ENCODE measurements at regions not wholly inside any gene's neighbourhood (a gene's known extent, or its start where the extent isn't known, plus 50 kb on each side); places are given as distances from the start of the nearest gene placed in this dataset.
A peak's percentile ranks its signal among the peaks of the same experiment; 100 is the strongest.
"Not testable (repeated sequence)": the region's sequence is repeated elsewhere in the genome, so short reads cannot be mapped to it uniquely, and the experiment has no call there.

- no peak for DNase-seq
Observed at GRCh38 chr6:134632024-134632423, 314.1 kb upstream of the SGK1 start.

GRCh38 chr6:134631398-134631924 is 313.5 kb upstream of the SGK1 start:
- DNase-seq = no peak

DNA sequence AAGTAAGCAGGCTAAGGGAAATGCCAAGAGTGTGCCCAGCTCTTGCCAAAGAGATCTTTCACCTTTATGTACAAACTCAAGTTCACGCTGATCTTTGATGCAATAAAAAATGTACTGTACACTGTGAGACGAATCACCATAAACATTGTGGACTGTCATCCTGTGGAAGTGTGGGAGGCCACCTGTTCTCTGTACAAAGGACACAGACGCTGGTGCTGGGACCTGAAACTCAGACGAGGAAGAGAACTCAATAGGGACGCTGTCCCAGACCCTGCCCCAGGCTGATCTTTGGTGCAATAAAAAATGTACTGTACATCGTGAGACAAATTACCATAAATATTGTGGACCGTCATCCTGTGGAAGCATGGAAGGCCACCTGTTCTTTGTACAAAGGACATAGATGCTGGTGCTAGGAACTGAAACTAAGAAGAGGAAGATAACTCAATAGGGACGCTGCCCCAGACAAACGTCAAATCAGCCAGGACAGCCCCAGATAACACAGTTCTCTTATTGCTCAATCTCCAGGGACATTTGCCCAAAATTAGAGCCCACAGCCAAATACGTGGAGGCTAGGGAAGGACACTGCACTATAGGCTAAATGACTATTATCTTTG is 312.7 kb upstream of the SGK1 start:
- DNase-seq = peak; percentile 62

GRCh38 chr6:134628154-134628553 is 310.2 kb upstream of the SGK1 start:
- peak; percentile 85 for DNase-seq

DNA sequence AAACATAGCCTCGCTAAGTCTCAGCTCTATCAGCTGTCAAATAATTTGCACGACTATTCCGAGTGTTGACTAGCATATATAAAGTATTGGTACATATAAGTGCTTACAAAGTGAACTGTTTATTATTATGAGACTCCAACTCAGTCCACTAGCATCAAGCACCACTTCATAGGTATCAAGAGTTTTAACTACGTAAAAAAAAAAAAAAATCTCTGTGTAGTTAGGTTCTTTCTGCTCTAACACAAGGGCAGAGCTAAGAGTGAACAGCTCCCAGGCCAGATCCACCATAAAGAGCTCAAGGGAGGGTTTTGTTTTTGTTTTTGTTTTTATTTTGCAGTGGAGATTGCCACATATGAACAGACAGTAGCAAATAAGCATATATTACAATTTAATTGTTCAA is 309.8 kb upstream of the SGK1 start:
- no peak for DNase-seq

- no peak for DNase-seq
Observed at GRCh38 chr6:134626589-134626988, 308.7 kb upstream of the SGK1 start.

DNA sequence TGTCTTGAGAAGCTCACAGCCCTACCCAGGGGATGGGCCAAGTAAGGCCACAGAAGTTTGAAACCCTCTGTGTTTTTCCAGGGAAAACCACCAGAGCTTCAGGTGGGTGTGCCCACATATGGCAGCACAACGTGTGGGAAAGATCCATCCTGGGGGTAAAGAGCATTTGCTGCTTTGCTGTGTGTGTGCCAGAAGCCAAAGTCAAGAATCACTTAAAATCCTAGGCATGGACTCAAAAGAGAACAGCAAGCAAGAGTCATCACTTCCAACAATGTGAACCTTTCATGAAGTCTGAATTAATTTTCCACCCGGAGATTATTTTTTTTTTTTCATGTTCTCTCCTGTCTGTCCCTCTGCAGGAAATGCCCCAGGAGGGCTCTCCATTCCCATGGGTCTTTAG is 308.2 kb upstream of the SGK1 start:
- no peak for DNase-seq

DNA sequence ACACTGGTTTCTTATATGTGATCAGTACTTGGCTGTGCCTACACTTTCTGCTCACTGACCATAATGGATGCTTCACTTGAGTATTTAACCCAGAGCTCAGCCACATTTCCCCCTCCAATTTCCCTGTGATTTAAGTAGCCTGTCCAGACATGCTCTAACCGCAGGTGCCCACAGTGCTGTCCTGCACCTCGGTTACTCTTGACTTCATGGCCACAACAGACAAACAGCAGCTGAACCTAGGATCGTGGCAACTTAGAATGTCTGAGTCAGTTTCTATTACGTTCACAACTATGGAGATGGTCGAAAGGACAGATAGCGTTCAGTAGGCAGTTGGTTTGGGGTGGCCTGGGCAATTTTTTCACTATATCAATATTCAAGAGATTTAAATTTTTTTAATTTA is 306.9 kb upstream of the SGK1 start:
- peak; percentile 28 for DNase-seq

GRCh38 chr6:134623401-134623800 is 305.5 kb upstream of the SGK1 start:
- no peak for DNase-seq

GRCh38 chr6:134622382-134623173 is 304.7 kb upstream of the SGK1 start:
- no peak for DNase-seq

GRCh38 chr6:134621858-134622257 is 303.9 kb upstream of the SGK1 start:
- DNase-seq = no peak

DNA sequence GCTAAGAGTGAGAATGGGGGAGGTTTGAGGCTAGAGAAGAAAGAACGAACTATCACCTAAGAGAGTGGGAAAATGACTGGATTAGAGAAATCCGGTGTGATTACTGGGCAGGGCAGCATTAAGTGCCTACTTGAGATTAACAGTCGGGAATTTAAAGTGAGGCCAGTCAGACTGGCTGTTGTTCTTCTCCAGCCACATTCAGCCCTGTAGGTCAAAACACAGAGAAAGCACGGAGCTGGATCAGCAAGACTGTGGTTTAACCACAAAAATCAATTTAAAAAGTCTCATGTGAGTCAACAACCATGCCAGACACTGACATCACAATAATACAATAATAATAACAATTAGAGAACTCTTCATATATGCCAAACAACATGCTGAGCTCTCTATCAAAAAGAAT is 301.9 kb upstream of the SGK1 start:
- DNase-seq = no peak

DNA sequence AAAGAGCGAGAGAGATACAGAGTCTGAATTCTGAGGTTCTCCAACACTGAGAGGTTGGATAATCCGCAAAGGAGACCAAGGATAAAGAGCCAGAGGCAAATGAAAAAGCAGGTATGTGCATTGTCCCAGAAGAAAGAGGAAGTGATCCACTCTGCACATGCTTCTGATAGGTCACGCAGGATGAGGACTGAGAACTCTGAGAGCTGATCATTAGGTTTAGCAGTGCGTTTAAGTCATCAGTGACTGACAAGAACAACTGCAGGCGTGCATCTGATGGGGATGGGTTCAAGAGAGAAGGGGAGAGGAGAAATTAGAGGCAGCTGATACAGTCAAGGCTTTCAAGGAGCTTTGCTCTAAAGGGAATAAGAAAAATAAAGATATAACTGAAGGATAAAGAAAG is 301.2 kb upstream of the SGK1 start:
- DNase-seq = no peak

DNA sequence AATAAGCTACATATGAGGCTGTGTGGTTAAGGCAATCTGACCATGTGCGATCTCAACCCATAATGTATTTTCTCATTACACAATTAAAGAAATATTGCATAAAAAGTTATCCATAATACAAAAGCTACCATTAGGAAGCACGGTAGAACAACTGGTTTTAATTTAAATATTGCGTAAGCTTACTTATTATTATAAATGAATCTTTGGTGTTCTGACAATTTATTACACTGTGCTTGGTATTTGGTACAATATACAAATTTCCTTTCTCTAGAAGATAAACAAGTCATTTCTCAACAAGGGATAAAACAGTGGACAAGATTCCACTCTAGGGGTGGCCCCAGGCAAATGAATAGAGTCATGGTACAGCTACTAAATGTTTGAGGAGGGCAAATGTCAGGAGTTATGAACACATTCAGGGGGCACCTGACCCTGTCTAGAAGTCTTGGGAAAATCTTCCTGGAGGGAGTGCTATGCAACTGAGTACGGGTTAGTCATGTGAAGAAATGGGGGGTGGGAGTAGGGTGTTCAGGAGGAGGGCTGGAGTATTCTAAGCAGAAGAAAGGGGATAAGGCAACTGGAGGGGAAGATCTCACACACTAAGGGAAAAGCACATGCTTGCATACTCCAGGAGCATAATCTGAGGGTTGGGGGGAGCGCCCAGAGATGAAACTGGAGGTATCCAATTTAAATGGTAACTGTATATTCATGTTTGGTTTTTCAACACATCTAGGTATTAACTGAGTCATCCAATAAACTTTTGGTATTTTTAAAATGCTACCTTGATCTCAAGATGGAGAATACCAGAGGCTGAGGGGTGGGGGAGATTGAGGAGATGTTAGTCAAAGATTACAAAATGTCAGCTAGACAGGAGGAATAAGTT is 296.9 kb upstream of the SGK1 start:
- no peak for DNase-seq

GRCh38 chr6:134612128-134612527 is 294.2 kb upstream of the SGK1 start:
- DNase-seq = not testable (repeated sequence)

DNA sequence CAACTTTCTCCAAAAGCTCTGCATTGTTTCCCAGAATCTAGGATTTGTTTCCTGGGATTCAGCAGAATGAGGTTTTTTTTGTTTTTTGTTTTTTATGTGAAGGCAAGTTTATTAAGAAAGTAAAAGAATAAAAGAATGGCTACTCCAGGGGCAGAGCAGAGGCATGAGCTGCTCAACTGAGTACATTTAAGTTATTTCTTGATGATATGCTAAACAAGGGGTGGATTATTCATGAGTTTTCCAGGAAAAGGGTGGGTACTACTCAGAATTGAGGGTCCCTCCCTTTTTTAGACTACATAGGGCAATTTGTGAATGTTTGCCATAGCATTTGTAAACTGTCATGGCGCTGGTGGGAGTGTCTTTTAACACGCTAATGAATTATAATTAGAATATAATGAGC is 292.5 kb upstream of the SGK1 start:
- DNase-seq = no peak

DNA sequence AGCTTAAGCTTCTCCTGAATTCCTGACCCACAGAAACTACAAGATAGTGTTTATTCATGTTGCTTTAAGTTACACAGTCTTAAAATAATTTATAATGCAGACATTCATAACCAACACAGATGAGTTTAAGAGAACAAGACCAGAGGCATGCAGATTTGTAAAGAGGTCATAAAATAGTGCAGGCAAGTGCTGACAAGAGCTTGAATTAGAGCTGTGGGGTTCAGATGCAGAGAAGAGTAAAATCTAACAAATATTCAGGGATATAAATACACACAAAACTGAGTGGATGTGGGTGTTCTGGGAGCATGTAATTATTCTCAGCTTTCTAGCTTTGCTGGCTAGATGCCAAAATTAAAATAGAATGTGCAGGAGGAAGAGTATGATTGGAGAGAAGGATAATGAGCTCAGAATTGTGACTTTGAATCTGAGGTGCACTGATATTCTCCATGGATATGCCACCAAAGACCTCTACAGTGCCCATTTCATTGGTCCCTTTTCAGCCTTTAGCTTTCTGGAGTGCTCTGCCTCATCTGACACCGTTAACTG is 291.9 kb upstream of the SGK1 start:
- DNase-seq = peak; percentile 20

DNA sequence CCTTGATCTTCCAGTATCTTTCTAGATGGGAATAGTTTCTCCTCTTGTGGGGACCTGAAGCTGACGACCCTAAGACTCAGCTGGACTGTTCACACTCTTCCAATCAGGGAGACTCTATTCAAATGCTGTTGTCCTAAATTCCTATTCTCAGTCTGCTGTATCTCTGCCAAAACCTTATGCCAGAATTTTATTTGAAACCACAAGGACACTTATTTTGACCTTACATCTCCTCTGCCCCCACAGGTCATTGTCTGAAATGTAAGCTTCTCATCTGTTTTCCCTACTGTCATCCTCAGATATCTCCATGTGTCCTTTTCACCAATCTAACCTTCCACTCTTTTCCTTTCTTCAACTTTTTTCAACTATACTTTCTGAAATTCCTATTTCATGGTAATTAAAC is 289.5 kb upstream of the SGK1 start:
- DNase-seq = no peak

- no peak for DNase-seq
Observed at GRCh38 chr6:134605034-134605433, 287.1 kb upstream of the SGK1 start.

DNA sequence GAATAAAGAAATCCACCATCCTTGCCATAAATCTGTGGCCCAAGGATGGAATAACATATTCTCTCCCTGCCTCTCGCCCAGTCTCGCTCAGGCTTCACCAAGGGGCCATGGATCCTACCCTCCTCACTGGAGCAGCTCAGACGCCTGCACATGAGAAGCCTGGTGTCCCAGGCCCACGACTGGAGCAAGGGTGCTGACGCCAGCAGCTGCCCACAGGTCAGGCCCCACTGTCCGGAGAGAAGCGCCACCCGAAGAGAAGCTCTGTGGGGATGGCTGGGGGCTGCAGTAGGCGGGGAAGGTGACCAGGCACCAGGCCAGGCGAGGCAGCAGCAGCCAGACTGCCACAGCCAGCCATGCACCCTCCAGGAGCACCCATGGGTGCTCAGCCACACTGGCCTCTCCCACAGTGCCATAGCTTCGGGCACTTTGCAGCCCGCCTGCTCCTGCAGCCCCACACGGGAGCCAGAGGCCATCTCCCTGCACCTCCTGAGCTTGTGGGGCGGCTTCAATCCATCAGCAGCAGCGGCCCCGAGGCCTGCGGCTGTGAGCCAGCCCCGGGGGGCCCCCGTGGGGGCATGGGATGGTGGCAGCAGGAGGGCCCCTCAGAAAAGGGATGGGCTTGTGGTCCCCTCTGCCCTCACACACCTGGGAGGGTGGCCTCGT is 286.2 kb upstream of the SGK1 start:
- no peak for DNase-seq

- DNase-seq = no peak
Observed at GRCh38 chr6:134603561-134603960, 285.6 kb upstream of the SGK1 start.

DNA sequence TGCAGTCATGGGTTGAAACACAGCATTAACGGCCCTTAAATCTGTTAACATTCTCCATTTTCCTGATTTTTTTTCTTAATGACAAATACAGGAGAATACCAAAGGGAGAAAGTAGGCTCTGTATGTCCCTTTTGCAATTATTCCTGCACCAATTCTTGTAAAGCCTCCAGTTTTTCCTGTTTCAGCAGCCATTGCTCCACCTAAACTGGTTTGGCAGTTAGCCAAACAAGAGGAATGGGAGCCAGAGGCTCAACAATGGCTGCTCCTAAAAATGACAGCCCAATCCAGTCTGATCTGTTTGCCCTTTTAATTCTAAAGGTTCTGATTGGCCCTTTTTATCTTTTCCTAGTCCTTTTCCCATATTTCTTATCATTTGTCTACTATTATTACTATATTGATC is 284.2 kb upstream of the SGK1 start:
- no peak for DNase-seq

DNA sequence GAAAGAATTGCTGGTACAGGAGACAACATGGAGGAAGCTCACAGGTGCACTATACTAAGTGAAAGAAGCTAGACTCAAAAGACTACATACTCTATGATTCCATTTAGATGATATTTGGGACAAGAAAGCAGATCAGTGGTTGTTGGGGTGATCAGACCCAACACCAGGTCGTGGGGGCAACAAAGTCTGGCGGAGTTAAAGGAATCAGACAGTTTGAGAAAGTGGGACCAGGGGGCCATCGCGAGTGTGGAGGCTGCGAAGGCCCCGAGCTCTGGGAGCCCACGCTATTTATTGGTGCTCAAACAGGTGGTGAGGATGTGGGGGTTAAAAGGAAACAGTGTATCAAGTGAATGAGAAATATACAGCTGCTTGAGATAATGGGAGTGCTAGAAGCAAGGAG is 282.8 kb upstream of the SGK1 start:
- no peak for DNase-seq
